GM12891 (cell line): ENCODE measurements at regions not wholly inside any gene's neighbourhood (a gene's known extent, or its start where the extent isn't known, plus 50 kb on each side); places are given as distances from the start of the nearest gene placed in this dataset.

Experiments
- DNase-seq: peaks from one replicate; pipeline ENCODE4 v3.0.0; 2011; ENCODE audit warnings: low spot score; ENCODE audit not compliant: insufficient read length
- FAIRE-seq: peaks from 2 replicates; lab custom pipeline; 2011; peaks lifted over from hg19 to GRCh38; lab: Jason Lieb, UNC
- PAX5 ChIP-seq: IDR thresholded peaks from 2 replicates; pipeline ENCODE4 v1.6.1; 2011; ENCODE audit warnings: low read length, moderate library complexity, mild to moderate bottlenecking; ENCODE audit not compliant: insufficient read depth, severe bottlenecking
- POLR2A ChIP-seq: IDR thresholded peaks from 2 replicates; pipeline ENCODE4 v1.6.1; 2011; ENCODE audit warnings: low read depth, low read length, control low read depth
- POLR2AphosphoS5 ChIP-seq: IDR thresholded peaks from 2 replicates; pipeline ENCODE4 v1.6.1; 2011; ENCODE audit warnings: low read depth, low read length, control low read depth
- POU2F2 ChIP-seq: IDR thresholded peaks from 2 replicates; pipeline ENCODE4 v1.6.1; 2011; ENCODE audit warnings: low read depth, mild to moderate bottlenecking, control low read depth, low read length, moderate library complexity
- SPI1 ChIP-seq: IDR thresholded peaks from 2 replicates; pipeline ENCODE4 v1.6.1; 2011; ENCODE audit warnings: low read depth, low read length, control low read depth
- TAF1 ChIP-seq: IDR thresholded peaks from 2 replicates; pipeline ENCODE4 v1.6.1; 2011; ENCODE audit warnings: low read depth, low read length, control low read depth

- FAIRE-seq, result no peak
- DNase-seq, result no peak
Observed at GRCh38 chr11:115580927-115581680, 76.9 kb upstream of the CADM1 start.

GRCh38 chr11:115580416-115580815 lies 76.2 kb upstream of the CADM1 start:
- DNase-seq, result no peak
- TF ChIP-seq POLR2AphosphoS5 (no peak), POU2F2 (no peak), SPI1 (no peak), TAF1 (no peak), POLR2A (no peak), PAX5 (no peak)
- FAIRE-seq, result no peak

More at GRCh38 chr11:115580927-115581680, 76.9 kb upstream of the CADM1 start:
- no peak for TF ChIP-seq TAF1
- no peak for TF ChIP-seq POLR2AphosphoS5
- no peak for TF ChIP-seq PAX5
- no peak for TF ChIP-seq SPI1
- no peak for TF ChIP-seq POLR2A
- TF ChIP-seq POU2F2, result no peak

GRCh38 chr11:115579181-115579825 lies 75.1 kb upstream of the CADM1 start:
- TF ChIP-seq POLR2A (no peak), TAF1 (no peak), PAX5 (no peak), POLR2AphosphoS5 (no peak), POU2F2 (no peak), SPI1 (no peak)
- no peak for FAIRE-seq
- no peak for DNase-seq

GRCh38 chr11:115578275-115578674 lies 74.1 kb upstream of the CADM1 start:
- TF ChIP-seq PAX5 (no peak), SPI1 (no peak), POLR2AphosphoS5 (no peak), POLR2A (no peak), POU2F2 (no peak), TAF1 (no peak)
- DNase-seq (no peak), FAIRE-seq (no peak)

- DNase-seq (no peak), FAIRE-seq (no peak)
- no peak for TF ChIP-seq POU2F2
- no peak for TF ChIP-seq POLR2A
- no peak for TF ChIP-seq TAF1
- TF ChIP-seq SPI1, result no peak
- TF ChIP-seq PAX5, result no peak
- no peak for TF ChIP-seq POLR2AphosphoS5
Observed at GRCh38 chr11:115577701-115578100, 73.5 kb upstream of the CADM1 start.

- FAIRE-seq (no peak), DNase-seq (no peak)
- TF ChIP-seq POU2F2 (no peak), POLR2AphosphoS5 (no peak), PAX5 (no peak), SPI1 (no peak), POLR2A (no peak), TAF1 (no peak)
Observed at GRCh38 chr11:115576606-115577380, 72.6 kb upstream of the CADM1 start.

- TF ChIP-seq TAF1 (no peak), POU2F2 (no peak), PAX5 (no peak), SPI1 (no peak), POLR2A (no peak), POLR2AphosphoS5 (no peak)
- no peak for FAIRE-seq
- DNase-seq, result no peak
Observed at GRCh38 chr11:115572551-115572950, 68.3 kb upstream of the CADM1 start.

GRCh38 chr11:115566180-115566764 lies 62.1 kb upstream of the CADM1 start:
- FAIRE-seq (no peak), DNase-seq (no peak)
- TF ChIP-seq POU2F2 (no peak), TAF1 (no peak), POLR2AphosphoS5 (no peak)

- TF ChIP-seq POLR2AphosphoS5 (no peak), POU2F2 (no peak), TAF1 (no peak), PAX5 (no peak)
- DNase-seq (no peak), FAIRE-seq (no peak)
Observed at GRCh38 chr11:115564851-115565250, 60.6 kb upstream of the CADM1 start.
